ENCODE measurements at regions not wholly inside any gene's neighbourhood (a gene's known extent, or its start where the extent isn't known, plus 50 kb on each side); places are given as distances from the start of the nearest gene placed in this dataset.

DNA sequence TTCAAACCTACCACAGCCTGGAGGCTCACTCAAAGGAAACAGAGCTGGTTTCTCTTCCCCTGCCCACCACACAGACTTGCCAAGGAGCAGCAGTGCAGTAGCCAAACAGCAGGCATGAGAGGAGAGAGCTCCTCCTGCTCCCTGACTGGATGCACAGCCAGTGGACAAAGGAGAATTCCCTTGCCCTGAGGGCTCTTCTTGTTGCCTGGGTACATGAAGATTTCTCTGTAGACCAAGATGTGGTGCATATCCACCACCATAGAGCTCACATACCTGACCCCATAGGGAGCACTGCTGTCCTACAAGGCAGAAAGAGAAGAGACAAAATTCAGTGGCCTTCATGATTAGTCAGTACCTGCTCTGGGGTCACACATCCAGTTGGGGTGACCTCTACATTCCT is 56.3 kb upstream of the SPATA31E1 start:
- Mint-ChIP-seq H3K4me1 (ENCODE audit: unreplicated experiment) (no peaks in the 10 kb centered on the region), H3K27me3 (ENCODE audit: unreplicated experiment) (no peaks in the 10 kb centered on the region), H3K27ac (ENCODE audit: unreplicated experiment) (no peak overlapping the region), H3K36me3 (ENCODE audit: low read depth, unreplicated experiment) (no peaks in the 10 kb centered on the region), H3K4me3 (ENCODE audit: unreplicated experiment) (no peak overlapping the region), H3K9me3 (ENCODE audit: unreplicated experiment) (no peaks in the 10 kb centered on the region)
- DNase-seq (ENCODE audit: low spot score) = no peak
- TF ChIP-seq, protein P1, sequence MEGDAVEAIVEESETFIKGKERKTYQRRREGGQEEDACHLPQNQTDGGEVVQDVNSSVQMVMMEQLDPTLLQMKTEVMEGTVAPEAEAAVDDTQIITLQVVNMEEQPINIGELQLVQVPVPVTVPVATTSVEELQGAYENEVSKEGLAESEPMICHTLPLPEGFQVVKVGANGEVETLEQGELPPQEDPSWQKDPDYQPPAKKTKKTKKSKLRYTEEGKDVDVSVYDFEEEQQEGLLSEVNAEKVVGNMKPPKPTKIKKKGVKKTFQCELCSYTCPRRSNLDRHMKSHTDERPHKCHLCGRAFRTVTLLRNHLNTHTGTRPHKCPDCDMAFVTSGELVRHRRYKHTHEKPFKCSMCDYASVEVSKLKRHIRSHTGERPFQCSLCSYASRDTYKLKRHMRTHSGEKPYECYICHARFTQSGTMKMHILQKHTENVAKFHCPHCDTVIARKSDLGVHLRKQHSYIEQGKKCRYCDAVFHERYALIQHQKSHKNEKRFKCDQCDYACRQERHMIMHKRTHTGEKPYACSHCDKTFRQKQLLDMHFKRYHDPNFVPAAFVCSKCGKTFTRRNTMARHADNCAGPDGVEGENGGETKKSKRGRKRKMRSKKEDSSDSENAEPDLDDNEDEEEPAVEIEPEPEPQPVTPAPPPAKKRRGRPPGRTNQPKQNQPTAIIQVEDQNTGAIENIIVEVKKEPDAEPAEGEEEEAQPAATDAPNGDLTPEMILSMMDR (IDR thresholded peaks at IDR 0.05; ENCODE audit: unreplicated experiment) = no peak

DNA sequence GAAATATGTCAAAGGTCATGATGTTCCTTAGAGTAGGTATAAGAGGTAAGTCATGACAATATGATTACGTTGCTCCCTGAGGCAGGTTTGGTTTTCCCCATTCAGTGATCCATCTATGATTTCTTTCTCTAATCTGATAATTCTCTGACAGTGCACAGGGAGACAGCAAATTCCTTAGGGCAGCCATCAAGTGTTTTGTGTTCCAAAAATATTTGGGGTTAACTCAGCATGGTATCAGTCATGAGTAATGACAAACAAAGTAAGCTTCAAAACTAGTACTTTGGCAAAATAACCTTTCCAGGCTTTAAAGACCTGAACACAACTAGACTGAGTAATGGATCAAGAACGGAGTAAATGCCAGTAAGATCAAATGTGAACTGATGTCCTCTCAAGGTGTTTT is 55.3 kb upstream of the SPATA31E1 start:
- Mint-ChIP-seq H3K9me3 (ENCODE audit: unreplicated experiment) (no peaks in the 10 kb centered on the region), H3K36me3 (ENCODE audit: low read depth, unreplicated experiment) (no peaks in the 10 kb centered on the region), H3K27me3 (ENCODE audit: unreplicated experiment) (no peaks in the 10 kb centered on the region), H3K27ac (ENCODE audit: unreplicated experiment) (no peak overlapping the region), H3K4me3 (ENCODE audit: unreplicated experiment) (no peak overlapping the region), H3K4me1 (ENCODE audit: unreplicated experiment) (no peaks in the 10 kb centered on the region)
- DNase-seq (ENCODE audit: low spot score) = no peak
- TF ChIP-seq, protein P1 (IDR thresholded peaks at IDR 0.05; ENCODE audit: unreplicated experiment) = no peak

DNA sequence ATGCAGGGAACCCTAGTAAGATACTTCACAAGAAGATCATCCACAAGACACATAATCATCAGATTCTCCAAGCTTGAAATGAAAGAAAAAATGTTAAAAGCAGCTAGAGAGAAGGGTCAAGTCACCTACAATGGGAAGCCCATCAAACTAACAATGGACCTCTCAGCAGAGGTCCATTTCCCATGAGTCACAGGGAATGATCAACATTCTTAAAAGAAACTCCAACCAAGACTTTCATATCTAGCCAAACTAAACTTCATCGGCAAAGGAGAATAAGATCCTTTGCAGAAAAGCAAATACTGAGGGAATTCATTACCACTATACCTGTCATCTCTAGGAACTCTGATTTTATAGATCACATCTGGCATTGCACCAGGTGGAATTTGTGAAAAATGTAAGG is 52.9 kb upstream of the SPATA31E1 start:
- Mint-ChIP-seq H3K9me3 (ENCODE audit: unreplicated experiment) (no peaks in the 10 kb centered on the region), H3K36me3 (ENCODE audit: low read depth, unreplicated experiment) (no peaks in the 10 kb centered on the region), H3K4me1 (ENCODE audit: unreplicated experiment) (no peaks in the 10 kb centered on the region), H3K27me3 (ENCODE audit: unreplicated experiment) (peaks cover 2% of the 10 kb centered on the region), H3K27ac (ENCODE audit: unreplicated experiment) (no peak overlapping the region), H3K4me3 (ENCODE audit: unreplicated experiment) (no peak overlapping the region)
- DNase-seq (ENCODE audit: low spot score) = no peak
- TF ChIP-seq, protein P1 (IDR thresholded peaks at IDR 0.05; ENCODE audit: unreplicated experiment) = no peak

DNA sequence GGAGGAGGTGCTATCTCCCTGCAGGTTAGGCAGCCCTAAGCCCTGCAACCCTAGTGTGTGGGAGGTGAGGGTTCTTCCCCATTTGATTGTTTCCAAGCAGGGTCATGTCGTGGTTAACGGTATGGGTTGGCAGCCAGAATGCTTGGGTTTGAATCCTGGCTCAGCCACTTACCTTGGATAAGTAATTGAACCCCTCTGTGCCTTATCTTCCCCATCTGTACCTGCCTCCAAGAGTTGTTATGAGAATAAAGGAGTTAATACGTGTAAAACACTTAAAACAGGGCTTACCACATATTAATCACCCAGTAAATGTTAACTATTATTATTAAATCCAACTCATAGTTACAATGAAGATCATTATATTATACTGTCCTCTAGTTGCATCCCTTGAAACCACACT is 52.2 kb upstream of the SPATA31E1 start:
- TF ChIP-seq, protein P1 (IDR thresholded peaks at IDR 0.05; ENCODE audit: unreplicated experiment) = no peak
- H3K9me3 Mint-ChIP-seq (ENCODE audit: unreplicated experiment) = no peaks in the 10 kb centered on the region
- no peak overlapping the region for H3K4me3 Mint-ChIP-seq (ENCODE audit: unreplicated experiment)
- H3K27me3 Mint-ChIP-seq (ENCODE audit: unreplicated experiment) = peaks cover 2% of the 10 kb centered on the region
- H3K4me1 Mint-ChIP-seq (ENCODE audit: unreplicated experiment) = no peaks in the 10 kb centered on the region
- no peak overlapping the region for H3K27ac Mint-ChIP-seq (ENCODE audit: unreplicated experiment)
- no peaks in the 10 kb centered on the region for H3K36me3 Mint-ChIP-seq (ENCODE audit: low read depth, unreplicated experiment)
- no peak for DNase-seq (ENCODE audit: low spot score)

DNA sequence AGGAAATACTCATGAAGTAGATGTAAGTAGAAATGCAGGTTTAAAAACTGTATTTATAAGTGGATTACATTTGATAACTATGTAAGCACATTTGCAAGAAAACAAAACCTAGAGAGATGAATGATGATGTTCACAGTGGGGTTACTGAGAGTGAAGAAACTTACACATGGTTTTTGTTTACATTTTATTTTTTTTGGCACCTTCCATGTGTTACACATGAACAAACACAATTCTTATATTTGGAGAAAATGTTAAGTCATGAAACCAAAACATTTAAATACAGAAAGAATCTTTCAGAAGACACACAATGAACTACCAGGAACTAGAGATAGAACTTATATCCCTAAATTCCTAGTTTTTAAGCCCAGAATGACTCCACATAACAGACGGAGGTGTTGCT is 51.5 kb upstream of the SPATA31E1 start:
- TF ChIP-seq, protein P1 (IDR thresholded peaks at IDR 0.05; ENCODE audit: unreplicated experiment) = no peak
- Mint-ChIP-seq H3K27me3 (ENCODE audit: unreplicated experiment) (peaks cover 2% of the 10 kb centered on the region), H3K4me1 (ENCODE audit: unreplicated experiment) (no peaks in the 10 kb centered on the region), H3K36me3 (ENCODE audit: low read depth, unreplicated experiment) (no peaks in the 10 kb centered on the region), H3K4me3 (ENCODE audit: unreplicated experiment) (no peak overlapping the region), H3K9me3 (ENCODE audit: unreplicated experiment) (no peaks in the 10 kb centered on the region), H3K27ac (ENCODE audit: unreplicated experiment) (no peak overlapping the region)
- DNase-seq (ENCODE audit: low spot score) = no peak

Measured in endothelial cell (in vitro differentiated cells).